LNCAP (cell line): ENCODE measurements at regions not wholly inside any gene's neighbourhood (a gene's known extent, or its start where the extent isn't known, plus 50 kb on each side); places are given as distances from the start of the nearest gene placed in this dataset.

ENCODE experiments used
- TF ChIP-seq, protein P1 (sequence below): fragments of 450-650 bp; IDR thresholded peaks from 2 replicates; pipeline ENCODE4 v1.5.1; 2017; ENCODE audit warnings: mild to moderate bottlenecking

- TF ChIP-seq, protein P1, sequence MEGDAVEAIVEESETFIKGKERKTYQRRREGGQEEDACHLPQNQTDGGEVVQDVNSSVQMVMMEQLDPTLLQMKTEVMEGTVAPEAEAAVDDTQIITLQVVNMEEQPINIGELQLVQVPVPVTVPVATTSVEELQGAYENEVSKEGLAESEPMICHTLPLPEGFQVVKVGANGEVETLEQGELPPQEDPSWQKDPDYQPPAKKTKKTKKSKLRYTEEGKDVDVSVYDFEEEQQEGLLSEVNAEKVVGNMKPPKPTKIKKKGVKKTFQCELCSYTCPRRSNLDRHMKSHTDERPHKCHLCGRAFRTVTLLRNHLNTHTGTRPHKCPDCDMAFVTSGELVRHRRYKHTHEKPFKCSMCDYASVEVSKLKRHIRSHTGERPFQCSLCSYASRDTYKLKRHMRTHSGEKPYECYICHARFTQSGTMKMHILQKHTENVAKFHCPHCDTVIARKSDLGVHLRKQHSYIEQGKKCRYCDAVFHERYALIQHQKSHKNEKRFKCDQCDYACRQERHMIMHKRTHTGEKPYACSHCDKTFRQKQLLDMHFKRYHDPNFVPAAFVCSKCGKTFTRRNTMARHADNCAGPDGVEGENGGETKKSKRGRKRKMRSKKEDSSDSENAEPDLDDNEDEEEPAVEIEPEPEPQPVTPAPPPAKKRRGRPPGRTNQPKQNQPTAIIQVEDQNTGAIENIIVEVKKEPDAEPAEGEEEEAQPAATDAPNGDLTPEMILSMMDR: no peak
These were observed 1279.9 kb upstream of the TMPRSS15 start for GRCh38 chr21:19683492-19683891.

GRCh38 chr21:19684328-19684727, 1280.7 kb upstream of the TMPRSS15 start:
- TF ChIP-seq, protein P1: no peak

GRCh38 chr21:19692231-19692630, 1288.6 kb upstream of the TMPRSS15 start:
- TF ChIP-seq, protein P1: no peak

DNA sequence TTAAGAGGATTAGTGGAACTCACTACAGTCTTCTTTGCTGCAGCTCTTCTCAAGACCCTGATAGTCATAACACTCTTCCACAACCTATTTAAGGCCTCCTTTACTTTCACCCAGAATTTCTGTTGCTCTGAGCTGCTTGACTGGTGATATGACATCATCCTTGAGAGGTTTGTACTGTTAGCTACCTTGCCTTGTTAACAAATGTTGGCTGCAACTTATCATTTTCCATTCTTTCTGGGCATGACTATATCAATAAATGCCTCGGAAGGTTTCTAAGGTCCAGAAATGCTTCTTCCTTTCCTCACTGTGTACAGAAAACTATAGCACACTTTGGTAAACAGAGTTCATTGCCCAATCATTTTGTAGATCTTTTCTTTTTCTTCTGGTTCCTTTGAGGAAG, 1292.2 kb upstream of the TMPRSS15 start:
- TF ChIP-seq, protein P1: no peak

- TF ChIP-seq, protein P1: no peak
These were observed 1296.9 kb upstream of the TMPRSS15 start for GRCh38 chr21:19700476-19700875.

GRCh38 chr21:19702726-19703125, 1295.5 kb upstream of the NCAM2 start:
- TF ChIP-seq, protein P1: no peak

DNA sequence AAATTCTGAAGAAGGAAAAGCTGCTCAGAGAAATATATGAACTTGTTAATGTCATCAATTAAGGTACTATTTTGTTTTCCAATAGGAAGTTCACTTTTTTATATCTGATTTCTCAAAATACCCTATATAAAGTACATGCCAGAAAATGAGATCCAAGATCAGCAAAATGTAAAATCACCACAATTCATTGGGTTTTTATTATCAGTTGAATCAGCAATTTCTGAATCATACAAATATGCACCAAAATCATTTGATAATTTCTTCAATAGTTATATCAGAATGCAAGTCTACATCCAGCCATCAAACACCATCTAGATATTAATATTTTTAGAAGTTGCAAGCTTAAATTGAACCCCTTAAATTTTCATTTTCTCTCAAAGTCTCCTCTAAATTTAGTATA, 1293.4 kb upstream of the NCAM2 start:
- TF ChIP-seq, protein P1: no peak

GRCh38 chr21:19712441-19712840, 1285.8 kb upstream of the NCAM2 start:
- TF ChIP-seq, protein P1: no peak
